Adrenal gland (tissue), 9 donors: ENCODE measurements at regions not wholly inside any gene's neighbourhood (a gene's known extent, or its start where the extent isn't known, plus 50 kb on each side); places are given as distances from the start of the nearest gene placed in this dataset.
A peak's percentile ranks its signal among the peaks of the same experiment; 100 is the strongest.

ENCODE experiments used
- DNase-seq, 7 donors: peaks; one replicate each; pipeline ENCODE4 v3.0.0-alpha.2; 2019 to 2020
- H3K27ac ChIP-seq, 5 donors: fragments of 200-600 bp; sonication (generic) in 4 of 5; 1 replicate in 3 of 5; 2 replicates in 2 of 5; pipeline versions ENCODE4 v1.5.1 to v1.8.0; 2016 to 2020; ENCODE audit warnings: mild to moderate bottlenecking in 1 of 5
- H3K27me3 ChIP-seq: fragments of 200-600 bp; 2 replicates; pipeline ENCODE4 v1.8.0; 2021
- H3K36me3 ChIP-seq, 2 donors: fragments of 200-600 bp; replicated peaks in 1 of 2; 1 replicate in 1 of 2; 2 replicates in 1 of 2; pipeline versions ENCODE4 v1.5.1 to v1.8.0; 2018 to 2022
- H3K4me1 ChIP-seq, 2 donors: fragments of 200-600 bp; replicated peaks in 1 of 2; 1 replicate in 1 of 2; 2 replicates in 1 of 2; pipeline versions ENCODE4 v1.5.1 to v1.8.0; 2018 to 2021
- H3K4me3 ChIP-seq, 4 donors: fragments of 200-600 bp; sonication (generic) in 3 of 4; one replicate each; pipeline ENCODE4 v1.5.1; 2016 to 2018
- H3K9me3 ChIP-seq, 3 donors: fragments of 200-600 bp; sonication (generic) in 1 of 3; replicated peaks in 1 of 3; 1 replicate in 2 of 3; 2 replicates in 1 of 3; pipeline versions ENCODE4 v1.5.1 to v1.8.0; 2016 to 2021
- CTCF ChIP-seq, 6 experiments: fragments of 450-650 bp in 4 of 6; fragments of 200-600 bp in 2 of 6; sonication (generic) in 1 of 6; IDR thresholded peaks; 1 replicate in 5 of 6; 2 replicates in 1 of 6; pipeline versions ENCODE4 v1.5.1 to v1.8.0; 2016 to 2021; ENCODE audit warnings: antibody characterized with exemption in 6 of 6, mild to moderate bottlenecking in 2 of 6, moderate library complexity in 1 of 6
- POLR2A ChIP-seq, 2 donors: fragments of 450-650 bp; IDR thresholded peaks; one replicate each; pipeline ENCODE4 v1.6.1; 2017; ENCODE audit warnings: antibody characterized with exemption in 2 of 2, mild to moderate bottlenecking in 2 of 2, moderate library complexity in 1 of 2
- WGBS, 4 donors: extraction: QIAGEN DNeasy Blood & Tissue Kit in 2 of 4; methylation state at CpG; one replicate each; pipeline versions ENCODE4 v1.1.5 to v1.1.7; 2013 to 2017; 5-methylcytosine and 5-hydroxymethylcytosine counted together
- intact Hi-C, 2 donors: fragments of 100-400 bp; cut with DNase I; formaldehyde crosslinking; loops; one replicate each; pipeline versions ENCODE4 v1.14.1 to v1.15.0; 2022 to 2023
- donor health status: healthy with polysubstance abuse.
- donor health status: Bipolar disorder and iron deficiency.
- donor health status: DM: yes; HTN: yes; CAD: no.
- donor health status: DM: no; HTN: no; CAD: no.
- donor health status: DM: no; HTN: no; CAD: no.

DNA sequence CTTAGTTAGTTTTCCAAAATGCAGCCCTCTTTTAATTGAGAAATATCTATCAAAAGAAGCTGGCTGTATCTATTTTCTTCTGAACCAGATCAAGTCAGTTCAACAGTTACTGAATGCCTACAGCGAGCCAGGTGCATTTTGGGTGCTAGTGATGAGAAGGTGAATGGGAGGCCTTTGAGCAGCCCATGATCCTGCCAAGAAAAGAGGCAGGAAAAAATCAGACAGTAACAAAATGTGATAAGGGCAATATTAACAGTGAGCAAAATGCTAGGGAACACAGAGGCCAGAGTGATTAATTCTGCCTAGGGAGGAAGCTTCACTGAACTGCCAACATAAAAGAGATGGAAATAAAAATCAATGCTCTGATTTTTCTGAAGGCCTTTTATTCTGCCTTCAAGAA, 248.5 kb downstream of the SNCA start:
- Histone ChIP-seq H3K9me3 (no peaks in the 10 kb centered on the region), H3K36me3 (no peaks in the 10 kb centered on the region), H3K27me3 (no peaks in the 10 kb centered on the region), H3K4me1 (no peaks in the 10 kb centered on the region), H3K27ac (no peak overlapping the region), H3K4me3 (no peak overlapping the region)
- 73 to 83% (median 76%) methylated on average over 1 of the region's 1 CpG for WGBS, 4 donors
- intact Hi-C loops = no loop called here
- no peak for TF ChIP-seq CTCF (IDR thresholded peaks at IDR 0.05)
- no peak for TF ChIP-seq POLR2A (IDR thresholded peaks at IDR 0.05)
- DNase-seq = no peak

- Histone ChIP-seq H3K27me3 (no peaks in the 10 kb centered on the region), H3K4me3 (no peak overlapping the region), H3K9me3 (no peaks in the 10 kb centered on the region), H3K36me3 (no peaks in the 10 kb centered on the region), H3K4me1 (no peaks in the 10 kb centered on the region), H3K27ac (no peak overlapping the region)
- intact Hi-C loops = no loop called here
- 85 to 93% (median 88%) methylated on average over 2 of the region's 2 CpGs for WGBS, 4 donors
- TF ChIP-seq POLR2A (IDR thresholded peaks at IDR 0.05) (no peak), CTCF (IDR thresholded peaks at IDR 0.05) (no peak)
- no peak for DNase-seq
Observed at GRCh38 chr4:89587364-89587763, 249.6 kb downstream of the SNCA start.

DNA sequence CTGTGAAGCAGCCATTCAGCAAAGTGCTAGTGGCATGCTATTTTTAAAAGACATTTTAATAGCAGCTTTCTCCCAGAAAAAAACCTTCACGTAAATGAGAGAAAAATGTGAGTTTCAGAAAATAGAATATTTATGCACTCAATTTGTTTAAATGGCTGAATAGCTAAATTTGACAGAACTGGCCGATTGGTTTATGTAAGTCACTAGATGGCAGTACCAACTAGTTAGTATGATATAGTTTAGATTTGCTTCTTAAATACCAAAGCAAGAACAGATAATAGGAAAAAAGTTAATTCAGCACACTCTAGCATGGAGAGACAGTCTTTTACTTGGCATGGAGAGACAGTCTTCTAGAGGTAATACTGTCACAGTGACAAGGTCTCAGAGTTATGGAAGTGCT, 250.1 kb downstream of the SNCA start:
- Histone ChIP-seq H3K4me1 (no peaks in the 10 kb centered on the region), H3K9me3 (no peaks in the 10 kb centered on the region), H3K27ac (no peak overlapping the region), H3K4me3 (no peak overlapping the region), H3K36me3 (no peaks in the 10 kb centered on the region), H3K27me3 (no peaks in the 10 kb centered on the region)
- DNase-seq = no peak
- TF ChIP-seq CTCF (IDR thresholded peaks at IDR 0.05) (no peak), POLR2A (IDR thresholded peaks at IDR 0.05) (no peak)
- 49 to 59% (median 56%) methylated on average over 2 of the region's 2 CpGs for WGBS, 4 donors
- intact Hi-C loops = no loop called here

DNA sequence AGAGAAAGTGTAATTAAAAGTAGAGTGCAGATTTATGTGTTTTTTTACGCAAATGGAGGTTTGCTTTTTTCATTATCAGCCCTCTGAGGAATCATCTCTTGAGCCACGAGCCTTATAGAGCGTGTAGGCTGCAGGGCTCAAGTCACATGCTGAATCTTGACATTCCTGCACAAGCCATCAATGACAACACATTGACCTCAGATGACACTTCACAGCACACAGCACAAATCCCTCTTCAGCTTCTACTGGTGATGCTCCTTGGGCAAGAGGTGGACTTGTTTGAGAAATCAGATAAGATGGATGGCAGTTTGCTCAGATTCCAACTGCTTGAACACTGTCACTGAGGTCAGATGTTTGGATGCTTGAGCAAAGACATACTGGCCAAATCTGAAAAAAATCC, 250.6 kb downstream of the SNCA start:
- Histone ChIP-seq H3K36me3 (no peaks in the 10 kb centered on the region), H3K4me3 (no peak overlapping the region), H3K9me3 (no peaks in the 10 kb centered on the region), H3K27me3 (no peaks in the 10 kb centered on the region), H3K4me1 (no peaks in the 10 kb centered on the region), H3K27ac (no peak overlapping the region)
- no peak for TF ChIP-seq POLR2A (IDR thresholded peaks at IDR 0.05)
- no peak for TF ChIP-seq CTCF (IDR thresholded peaks at IDR 0.05)
- peak in 1 of 7 donors; percentile 13 for DNase-seq
- intact Hi-C loops = no loop called here
- 46 to 60% (median 58%) methylated on average over 3 of the region's 3 CpGs for WGBS, 4 donors
